Suppressor macrophage treated with lipopolysaccharide for 1 hour (primary cell): ENCODE measurements at regions not wholly inside any gene's neighbourhood (a gene's known extent, or its start where the extent isn't known, plus 50 kb on each side); places are given as distances from the start of the nearest gene placed in this dataset.

ENCODE experiments used
- DNase-seq, 3 donors: peaks; one replicate each; pipeline ENCODE4 v3.0.0-alpha.2; 2020 to 2022

DNA sequence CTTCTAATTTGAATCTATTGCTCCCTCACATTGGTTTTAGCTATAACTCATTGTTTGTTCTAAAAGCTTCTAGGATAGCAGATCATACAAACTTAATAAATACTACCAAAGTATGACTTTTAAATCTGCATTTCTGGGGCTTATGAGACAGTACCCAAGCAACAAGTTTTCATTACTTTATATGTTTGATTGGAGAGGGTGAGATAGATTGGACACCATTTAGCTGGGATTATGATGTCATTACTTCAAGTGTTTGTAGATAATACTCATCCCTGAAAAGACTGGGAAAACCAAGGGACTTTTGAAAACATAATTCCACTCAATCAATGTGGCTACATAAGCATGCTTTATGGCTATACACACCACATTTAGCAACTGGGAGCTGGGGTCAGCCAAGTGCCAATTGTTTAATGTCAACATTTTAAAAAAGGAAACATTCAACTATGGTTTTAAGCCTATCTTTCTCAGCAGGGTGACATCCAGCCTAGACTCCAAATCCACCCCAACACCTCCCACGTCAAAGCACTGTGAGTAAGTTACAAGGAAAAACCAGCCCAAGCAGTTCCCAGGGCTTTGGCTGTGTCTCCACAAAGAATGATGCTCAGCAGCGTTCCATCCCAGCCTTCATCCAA is 119.9 kb downstream of the ETAA1 start:
- no peak for DNase-seq

DNA sequence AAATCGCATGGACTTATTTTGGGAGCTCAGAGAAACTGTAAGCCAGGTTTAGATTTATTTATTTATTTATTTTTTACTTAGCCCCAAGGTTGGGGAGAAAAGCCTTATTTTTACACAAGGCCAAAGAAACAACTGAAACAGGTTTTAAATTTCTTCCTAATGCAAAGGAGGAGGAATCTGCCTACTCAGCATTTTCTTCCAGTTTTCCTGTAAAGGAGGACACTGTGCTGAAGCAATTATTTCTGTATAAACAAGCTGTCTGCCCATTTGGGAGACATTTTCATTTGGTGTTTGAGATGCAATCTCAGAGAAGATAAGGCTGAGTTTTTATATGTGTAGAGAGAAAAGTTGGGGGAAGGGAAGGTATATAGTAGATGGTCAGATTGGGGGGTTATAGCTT is 125.0 kb downstream of the ETAA1 start:
- no peak for DNase-seq

DNA sequence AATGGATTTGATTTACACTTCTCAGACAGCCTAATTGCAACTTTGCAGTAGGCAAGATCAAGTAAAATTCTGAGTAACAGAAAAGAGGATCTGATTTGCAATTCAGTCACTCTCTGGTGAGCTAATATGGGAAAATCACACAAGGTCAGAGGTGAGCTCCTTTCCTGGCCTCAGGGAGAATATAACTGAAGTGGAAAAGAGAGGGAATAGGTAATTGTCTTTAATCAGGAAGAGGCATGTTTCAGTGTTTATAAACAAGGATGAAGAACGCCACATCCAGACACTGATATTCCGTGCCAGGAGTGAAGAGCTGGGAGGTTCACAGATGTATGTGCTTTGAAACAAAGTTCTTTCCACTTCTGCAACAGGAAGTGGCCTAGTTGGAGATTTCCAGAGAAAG is 127.1 kb downstream of the ETAA1 start:
- no peak for DNase-seq

DNA sequence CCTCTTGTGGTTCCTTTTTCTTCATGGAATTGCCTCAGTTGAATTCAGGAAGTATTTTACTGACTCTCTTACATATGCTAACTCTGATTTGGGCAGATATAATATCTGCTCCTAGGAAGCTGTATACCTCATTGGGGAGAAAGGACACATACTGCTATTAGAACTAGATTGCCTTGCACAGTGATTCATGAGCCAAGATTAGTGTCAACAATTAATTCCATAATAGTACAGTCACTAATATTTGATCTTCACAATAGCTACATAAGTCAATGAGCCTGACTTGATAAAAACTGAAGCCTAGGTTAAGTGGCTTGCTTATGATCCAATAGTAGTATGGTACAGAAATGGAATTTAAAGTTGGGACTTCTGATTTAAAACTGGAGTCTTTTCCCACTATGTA is 127.6 kb downstream of the ETAA1 start:
- DNase-seq = no peak

DNA sequence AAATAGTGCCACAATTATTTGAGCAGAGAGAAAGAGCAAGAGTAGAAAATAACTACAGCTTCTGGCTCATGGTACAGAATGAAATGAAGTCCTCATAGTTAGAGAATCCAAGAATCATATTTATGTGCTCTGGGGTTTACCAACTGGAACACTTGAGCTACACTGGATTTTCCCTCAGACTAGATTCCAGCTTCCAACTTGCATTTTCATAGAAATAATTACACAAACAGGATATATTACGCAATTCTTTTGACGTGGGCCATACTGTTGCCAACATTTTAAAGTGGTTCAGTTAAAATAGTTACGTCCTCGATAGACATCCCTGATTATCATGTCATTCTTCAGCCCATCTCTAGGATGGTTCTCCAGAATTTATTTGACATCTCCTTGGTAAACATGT is 129.2 kb downstream of the ETAA1 start:
- DNase-seq = peak; percentile 13 to 29 (median 17)

DNA sequence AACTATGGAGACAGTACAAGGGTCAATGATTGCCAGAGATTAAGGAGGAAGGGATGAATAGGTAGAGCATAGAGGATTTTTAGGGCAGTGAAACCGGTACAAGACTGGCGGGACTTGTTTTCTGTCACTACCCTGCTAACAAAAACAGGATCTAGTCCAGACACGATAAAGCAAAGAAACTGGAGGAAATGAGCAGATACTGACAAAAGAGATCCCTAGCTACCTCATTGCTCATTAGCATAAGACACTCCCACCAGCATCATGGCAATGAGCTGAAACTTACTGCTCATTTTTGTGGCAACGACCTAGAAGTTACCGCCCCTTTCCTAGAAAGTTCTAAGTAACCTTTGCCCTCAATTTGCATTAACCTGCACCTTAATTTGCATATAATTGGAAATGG is 131.2 kb downstream of the ETAA1 start:
- no peak for DNase-seq

DNA sequence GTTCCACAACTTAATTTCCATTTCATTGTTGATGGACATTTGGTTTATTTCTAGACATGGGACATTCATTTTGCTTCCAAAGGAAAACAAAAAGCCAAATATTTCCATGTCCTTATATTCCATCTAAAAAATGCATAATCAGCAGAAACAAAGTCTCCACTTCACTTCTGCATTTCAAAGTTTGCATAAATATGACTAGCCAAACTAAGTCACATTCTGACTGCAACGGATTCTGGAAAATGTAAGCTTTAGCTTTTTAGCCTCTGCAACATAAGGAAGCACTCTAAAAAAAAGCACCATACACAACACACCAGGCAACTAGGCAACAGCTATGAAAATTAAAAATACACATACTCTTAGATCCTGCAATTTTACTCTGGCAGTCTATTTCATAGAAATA is 135.3 kb downstream of the ETAA1 start:
- no peak for DNase-seq

DNA sequence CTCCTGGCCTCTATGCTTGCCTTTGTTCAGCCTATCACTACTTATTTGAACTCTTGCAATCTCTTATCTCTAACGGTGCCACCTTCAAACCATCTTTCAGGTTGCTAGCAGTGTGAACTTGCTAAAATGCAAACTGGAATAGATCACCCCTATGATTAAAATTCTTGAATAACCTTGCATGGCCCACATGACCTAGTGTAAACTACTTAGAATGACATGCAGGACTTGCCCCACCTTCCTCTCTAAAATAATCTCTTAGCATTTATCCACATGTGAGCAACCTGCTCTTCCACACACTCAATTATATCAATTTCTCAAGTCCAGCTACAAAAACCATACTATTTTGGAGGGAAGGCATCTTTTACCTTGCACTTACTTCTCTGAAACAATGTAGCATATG is 137.6 kb downstream of the ETAA1 start:
- no peak for DNase-seq

DNA sequence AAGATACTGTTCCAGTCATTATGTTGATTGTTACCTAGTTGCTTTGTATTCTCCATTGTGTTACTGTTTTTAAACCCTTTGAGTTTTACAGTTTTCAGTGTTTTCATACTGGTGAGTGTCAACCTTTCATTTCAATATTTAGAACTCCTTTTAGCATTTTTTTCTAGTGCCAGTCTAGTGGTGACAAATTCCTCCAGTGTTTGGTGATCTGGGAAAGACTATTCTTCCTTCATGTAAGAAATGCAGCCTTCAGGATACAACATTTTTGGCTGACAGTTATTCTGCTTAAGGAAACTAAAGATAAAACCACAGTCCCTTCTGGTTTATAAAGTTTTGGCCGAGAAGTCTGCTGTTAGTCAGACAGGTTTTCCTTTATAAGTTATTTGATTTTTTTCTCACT is 143.8 kb downstream of the ETAA1 start:
- DNase-seq = no peak

DNA sequence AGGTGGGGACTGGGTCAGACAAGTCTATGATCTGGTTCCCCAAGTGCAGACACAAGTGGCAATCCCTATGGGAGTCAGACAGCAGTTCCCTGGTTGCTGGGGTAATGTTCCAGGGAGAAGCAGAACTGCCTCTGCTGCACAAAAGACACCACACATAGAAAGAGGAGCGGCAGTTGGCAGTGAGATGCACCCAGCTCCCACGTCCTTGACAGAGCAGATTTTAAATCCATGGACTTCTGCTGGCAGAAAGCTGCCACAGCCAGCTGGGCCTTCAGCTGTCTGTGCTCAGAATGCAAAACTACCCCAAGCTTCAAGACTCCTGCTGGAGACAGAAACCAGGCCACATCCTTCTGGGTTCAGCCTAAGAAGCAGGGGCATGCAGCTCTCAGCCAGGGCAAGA is 147.2 kb downstream of the ETAA1 start:
- no peak for DNase-seq

DNA sequence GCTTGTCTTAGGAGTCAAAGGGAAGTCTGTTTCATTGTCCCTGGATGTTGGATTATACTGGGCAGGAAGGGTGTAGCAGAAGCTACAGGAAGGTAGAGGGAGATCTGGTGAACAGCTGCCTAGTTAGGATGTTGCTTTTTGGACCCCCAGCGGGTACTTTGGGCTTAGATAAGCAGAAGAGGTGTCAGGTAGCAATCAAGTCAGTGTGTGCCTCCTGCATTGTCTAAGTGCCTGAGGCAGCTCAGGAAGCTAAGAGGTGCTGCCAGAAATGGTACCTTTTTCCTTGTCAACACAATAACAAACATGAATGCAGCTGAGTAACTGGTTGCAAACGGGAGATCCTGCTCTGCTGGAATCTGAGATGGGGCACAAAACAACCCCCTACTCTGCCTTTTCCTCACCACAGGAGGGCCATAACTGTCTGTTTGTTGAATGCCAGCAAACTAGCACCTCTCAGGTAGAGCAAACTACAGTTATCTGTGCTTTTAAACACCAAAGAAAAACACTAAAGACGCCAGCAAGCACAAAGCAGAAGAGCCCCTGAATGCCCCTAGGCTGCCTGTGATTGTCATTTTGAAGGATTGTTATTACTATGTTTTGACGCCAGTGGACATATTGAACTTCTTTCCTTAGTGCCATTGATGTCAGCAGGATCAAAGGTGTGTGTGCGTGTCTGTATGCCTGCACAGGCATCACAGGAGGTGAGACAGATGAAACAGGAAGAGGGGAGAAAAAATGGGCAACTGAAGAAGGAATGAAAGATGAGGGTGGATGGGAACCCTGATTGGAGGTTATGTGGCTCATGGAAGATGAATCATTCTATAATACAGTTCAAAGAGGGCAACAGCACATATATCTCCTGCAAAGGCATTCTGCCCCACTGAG is 151.4 kb downstream of the ETAA1 start:
- DNase-seq = no peak

DNA sequence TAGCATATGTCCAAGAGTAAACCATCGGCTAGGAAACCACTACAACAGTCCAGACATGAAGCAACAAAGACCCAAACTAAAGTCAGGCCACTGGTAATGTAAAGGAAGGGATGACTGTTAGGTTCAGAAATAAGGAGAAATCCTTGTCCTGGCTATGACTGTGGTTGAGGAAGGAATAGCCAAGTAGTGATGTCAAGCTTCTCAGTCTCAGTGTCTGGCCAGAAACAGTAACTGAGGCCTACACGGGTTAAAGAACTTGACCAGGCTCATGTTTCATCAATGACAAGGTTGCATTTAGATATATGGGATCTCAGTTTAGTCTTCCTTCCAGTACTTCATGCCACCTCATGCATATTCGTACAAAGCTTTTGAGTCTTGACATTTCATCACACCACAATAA is 162.0 kb downstream of the ETAA1 start:
- no peak for DNase-seq

DNA sequence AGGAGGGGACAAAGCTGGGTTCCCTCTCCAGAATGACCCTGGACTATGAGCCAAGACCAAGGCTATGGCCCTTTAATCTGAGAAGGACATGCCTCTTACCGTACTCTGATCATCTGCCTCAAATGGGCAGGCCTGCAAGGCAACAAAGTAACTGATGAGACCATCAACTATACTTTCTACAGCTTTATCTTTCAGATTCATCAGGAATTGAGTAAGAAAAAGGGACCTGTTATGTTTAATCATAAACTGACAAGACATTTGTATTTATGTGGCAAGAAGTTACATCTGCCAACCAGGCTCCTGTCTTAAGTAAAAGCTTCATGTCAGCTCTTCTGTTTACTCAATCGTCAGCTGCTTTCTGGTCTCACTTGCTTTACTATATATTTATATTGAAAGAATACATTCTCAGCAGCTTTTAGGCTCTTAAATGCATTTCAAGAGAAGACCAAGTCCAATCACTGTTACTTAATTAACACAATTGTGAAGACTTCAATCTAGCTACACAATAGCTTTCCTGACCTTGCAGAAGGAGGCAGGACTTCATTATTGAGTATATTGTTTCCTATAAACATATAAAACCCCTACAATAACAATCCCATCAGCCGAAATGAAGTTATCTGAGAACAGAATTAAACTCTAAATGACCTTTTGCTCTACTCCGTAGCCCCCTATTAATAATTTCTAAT is 163.8 kb downstream of the ETAA1 start:
- DNase-seq = no peak

DNA sequence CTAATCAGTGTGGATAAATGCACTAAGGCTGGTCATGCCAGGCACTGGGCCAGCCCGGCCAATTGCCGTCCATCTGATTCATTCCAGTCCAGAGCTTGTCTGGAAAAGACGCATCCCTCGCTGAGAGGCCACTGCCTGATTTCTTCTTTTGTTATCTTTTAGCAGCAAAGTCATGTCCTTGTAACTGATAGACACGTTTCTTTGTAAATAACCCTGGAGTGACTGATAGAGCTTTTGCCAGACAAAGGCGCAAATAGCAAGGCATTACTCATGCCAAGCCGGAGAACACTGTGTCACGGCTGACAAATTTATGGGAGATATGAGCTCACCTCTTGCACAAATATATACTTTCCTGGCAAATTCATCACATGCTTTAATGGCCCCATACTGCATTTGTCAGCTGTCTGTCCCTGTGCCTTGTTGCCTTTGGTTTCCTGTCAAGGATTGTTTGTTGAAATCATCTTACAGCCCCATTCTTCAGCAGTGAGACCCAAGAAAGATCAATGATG is 164.4 kb downstream of the ETAA1 start:
- no peak for DNase-seq

DNA sequence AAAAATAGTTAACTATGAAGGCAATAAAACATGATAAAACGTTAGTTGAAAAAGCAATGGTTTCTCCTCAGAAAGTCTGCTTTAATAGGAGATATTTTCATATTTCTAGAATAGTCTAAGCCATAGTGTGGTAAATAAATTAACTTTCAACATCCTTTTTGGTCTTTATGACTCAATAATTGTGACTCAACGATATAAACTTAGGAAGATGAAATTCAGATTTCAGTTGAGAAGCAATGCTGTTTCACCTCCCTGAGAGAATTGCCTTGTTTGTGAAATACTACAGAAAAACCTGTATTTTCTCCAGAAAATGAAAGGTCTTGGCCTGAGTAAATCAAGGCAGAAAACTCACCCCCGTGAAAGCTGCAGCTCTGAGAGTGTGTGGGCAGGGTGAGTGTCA is 166.9 kb downstream of the ETAA1 start:
- DNase-seq = no peak

DNA sequence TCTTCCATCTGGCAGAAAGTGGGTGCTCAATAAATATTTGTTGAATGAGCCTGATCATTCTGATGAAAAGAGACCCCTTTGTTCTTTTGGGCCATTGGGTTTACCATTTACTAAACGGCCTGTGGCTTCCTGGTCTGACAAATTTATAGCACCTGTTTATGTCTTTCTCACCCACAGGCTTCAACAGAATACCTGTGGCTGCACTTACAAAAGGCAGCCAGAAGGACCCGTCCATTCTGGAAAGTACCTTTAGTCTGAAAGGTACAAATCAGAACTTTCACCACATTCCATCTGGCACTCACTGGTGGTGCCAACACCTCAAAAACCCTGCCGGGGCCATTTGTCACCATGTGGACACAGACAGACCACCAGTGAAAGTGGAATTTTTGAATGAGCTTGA is 167.5 kb downstream of the ETAA1 start:
- no peak for DNase-seq

DNA sequence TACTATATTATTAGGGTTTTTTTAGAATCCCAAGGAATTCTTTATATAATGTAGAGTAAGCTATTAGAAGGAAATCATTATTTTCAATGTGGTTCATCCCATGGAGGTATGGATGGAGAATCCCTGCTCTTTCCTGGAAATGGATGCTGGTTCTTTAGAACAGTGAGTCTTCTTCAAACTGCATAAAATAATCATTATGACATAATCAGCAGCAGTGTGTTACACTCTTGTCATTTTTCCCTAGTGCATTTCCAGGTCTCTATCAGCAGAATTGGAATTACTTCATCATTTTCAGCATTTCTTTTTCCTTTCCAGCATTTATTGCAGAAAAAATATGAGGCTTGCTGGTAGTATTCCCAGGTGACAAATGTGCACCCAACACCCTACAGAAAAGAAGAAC is 168.1 kb downstream of the ETAA1 start:
- DNase-seq = no peak

DNA sequence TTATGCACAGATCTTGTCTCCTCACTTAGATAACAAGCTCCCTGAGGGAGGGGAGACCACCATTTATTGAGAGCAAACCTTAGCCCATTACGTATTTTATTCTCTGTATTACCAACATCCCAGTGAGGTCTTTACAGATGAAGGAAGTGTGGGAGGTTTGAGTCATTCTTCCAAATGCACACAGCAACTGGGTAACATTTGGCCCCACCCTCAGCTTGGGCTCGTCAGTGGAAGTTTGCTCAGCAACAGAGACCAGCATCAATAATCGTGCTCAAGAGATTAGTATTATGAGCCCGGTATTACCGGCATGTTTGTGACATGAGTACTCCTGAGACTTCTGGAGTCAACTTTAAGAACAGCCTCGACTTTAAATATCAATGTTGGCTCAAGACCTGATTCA is 168.6 kb downstream of the ETAA1 start:
- no peak for DNase-seq

DNA sequence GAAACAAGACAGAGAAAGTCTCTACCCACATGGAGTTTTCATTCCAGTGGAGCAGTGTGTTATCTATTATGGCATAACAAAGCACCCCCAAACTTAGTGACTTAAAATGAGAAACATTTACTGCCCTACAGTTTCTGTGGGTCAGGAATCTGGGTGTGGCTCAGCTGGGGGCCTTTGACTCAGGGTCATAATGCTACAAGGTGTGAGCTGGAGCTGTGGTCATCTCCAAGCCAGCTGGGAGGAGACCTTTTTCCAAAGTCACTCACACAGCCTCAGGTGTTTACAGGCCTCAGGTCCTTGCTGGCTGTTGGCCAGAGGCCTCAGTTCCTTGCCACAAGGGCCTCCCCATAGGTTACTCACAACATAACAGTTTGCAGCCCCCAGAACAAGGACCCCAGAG is 169.2 kb downstream of the ETAA1 start:
- no peak for DNase-seq

DNA sequence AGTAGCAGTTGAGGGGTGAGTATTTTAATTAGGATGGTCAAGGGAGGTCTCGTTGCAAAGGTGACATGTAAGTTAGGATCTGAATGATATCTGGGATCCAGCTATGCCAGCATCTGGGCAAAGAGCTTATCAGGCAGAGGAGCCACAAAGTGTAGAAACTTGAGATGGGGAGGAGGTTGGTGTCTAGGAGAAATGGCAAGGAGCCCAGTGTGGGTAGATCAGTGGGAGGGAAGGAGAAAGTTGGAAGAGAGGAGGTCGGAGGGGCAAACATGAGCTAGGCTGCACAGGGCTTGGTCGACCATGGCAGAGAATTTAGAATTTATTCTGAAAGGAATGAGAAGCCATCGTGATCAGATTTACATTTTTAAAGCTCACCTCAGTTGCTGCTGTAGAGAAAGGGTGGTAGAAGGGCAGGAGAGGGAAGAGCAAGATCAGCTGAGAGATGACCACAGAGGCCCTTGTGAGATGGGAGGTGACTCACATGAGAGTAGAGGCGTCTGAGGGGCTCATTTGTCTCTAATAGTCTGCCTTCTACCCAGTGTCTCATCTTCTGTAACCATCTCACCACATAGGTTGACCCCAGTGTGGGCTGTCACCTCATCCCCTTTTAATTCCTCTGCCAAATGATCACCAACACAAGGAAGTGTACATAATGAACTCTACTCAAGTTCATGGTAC is 170.0 kb downstream of the ETAA1 start:
- no peak for DNase-seq

DNA sequence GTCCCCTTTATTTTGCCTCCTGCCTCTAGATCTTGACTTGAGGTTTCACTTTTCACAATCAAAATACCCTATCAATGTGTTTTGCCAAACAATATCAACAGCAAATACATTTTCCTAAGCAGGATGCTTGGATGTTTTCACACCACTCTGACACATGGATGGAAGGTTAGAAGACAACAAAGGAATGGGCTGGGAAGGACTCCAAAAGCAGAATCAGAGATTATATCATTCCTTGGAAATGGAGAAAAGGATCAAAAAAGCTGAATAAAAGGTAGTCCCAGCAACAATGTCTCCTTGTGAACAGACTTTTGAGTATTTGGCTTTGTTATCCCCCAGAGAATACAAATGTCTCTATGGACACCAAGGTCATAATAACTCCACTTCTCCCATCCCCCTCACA is 170.8 kb downstream of the ETAA1 start:
- DNase-seq = no peak

DNA sequence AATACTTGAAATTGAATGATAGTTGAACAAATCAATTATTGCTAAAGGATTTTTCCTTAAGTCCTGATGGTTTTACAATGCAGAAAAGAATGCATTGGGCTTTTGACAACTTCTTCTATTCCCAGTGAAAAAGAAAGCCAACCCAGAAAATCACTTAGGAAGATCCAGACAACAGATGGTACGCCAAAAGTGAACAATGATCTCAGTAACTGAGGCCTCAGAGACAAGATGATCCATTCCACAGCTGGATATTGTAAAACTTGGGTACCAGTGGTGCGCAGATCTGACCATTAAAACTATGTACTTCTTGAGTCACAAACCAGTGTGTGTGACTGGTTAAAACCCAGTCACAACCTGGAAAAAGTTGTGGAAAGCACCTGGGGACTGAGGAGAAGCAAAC is 173.5 kb downstream of the ETAA1 start:
- DNase-seq = no peak
